Astrocyte (in vitro differentiated cells and primary cell): ENCODE measurements at regions not wholly inside any gene's neighbourhood (a gene's known extent, or its start where the extent isn't known, plus 50 kb on each side); places are given as distances from the start of the nearest gene placed in this dataset.

Experiments
- EZH2 ChIP-seq: IDR thresholded peaks from 2 replicates; pipeline ENCODE4 v1.6.1; 2012; ENCODE audit warnings: mild to moderate bottlenecking, low read length, inconsistent platforms; ENCODE audit not compliant: insufficient read depth
- TF ChIP-seq, protein P1 (sequence below): IDR thresholded peaks from 2 replicates; pipeline ENCODE4 v1.5.1; 2011; ENCODE audit warnings: low read depth, mild to moderate bottlenecking, inconsistent platforms, low read length, moderate library complexity; ENCODE audit not compliant: insufficient read depth

DNA sequence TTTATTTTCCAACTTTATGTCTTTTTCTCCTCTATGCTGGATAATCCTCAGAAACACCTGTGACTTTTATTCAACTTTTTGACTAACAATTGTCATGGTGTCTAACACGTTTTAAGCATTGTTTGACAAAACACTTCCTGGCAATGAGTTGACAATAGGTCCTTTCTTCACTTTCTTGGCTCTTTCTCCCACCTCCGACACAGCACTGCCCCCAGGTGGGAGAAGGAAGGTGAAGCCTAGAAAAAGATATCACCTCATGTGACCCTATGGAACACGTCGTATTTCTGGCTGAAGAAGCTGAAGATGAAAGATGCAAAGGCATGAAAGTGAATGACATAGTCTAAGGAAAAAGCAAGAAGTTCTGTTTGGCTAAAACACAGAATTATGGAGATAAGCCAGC is 430.0 kb downstream of the ETNK1 start:
- TF ChIP-seq, protein P1, sequence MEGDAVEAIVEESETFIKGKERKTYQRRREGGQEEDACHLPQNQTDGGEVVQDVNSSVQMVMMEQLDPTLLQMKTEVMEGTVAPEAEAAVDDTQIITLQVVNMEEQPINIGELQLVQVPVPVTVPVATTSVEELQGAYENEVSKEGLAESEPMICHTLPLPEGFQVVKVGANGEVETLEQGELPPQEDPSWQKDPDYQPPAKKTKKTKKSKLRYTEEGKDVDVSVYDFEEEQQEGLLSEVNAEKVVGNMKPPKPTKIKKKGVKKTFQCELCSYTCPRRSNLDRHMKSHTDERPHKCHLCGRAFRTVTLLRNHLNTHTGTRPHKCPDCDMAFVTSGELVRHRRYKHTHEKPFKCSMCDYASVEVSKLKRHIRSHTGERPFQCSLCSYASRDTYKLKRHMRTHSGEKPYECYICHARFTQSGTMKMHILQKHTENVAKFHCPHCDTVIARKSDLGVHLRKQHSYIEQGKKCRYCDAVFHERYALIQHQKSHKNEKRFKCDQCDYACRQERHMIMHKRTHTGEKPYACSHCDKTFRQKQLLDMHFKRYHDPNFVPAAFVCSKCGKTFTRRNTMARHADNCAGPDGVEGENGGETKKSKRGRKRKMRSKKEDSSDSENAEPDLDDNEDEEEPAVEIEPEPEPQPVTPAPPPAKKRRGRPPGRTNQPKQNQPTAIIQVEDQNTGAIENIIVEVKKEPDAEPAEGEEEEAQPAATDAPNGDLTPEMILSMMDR, result peak; percentile 55
- TF ChIP-seq EZH2, result no peak
